H1 (cell line): ENCODE measurements at regions not wholly inside any gene's neighbourhood (a gene's known extent, or its start where the extent isn't known, plus 50 kb on each side); places are given as distances from the start of the nearest gene placed in this dataset.
A peak's percentile ranks its signal among the peaks of the same experiment; 100 is the strongest.

Experiments
- CTCF ChIA-PET: fragments of 300-600 bp; sonication (Branson Sonifier 250); formaldehyde crosslinking; loops from one replicate; lab custom pipeline; 2021; ENCODE audit not compliant: partially characterized antibody; lab: Charles Lee
- POLR2A ChIA-PET: fragments of 300-600 bp; sonication (Branson Sonifier 250); formaldehyde crosslinking; loops from one replicate; lab custom pipeline; 2021; ENCODE audit warnings: inconsistent platforms; ENCODE audit not compliant: partially characterized antibody; lab: Charles Lee
- DNase-seq, 2 experiments: peaks; one replicate each; pipeline versions ENCODE4 v3.0.0 to v3.0.0-alpha.2; 2010 to 2022; ENCODE audit warnings: low spot score in 2 of 2, low read depth in 1 of 2, mixed read lengths in 1 of 2
- FAIRE-seq: peaks from 2 replicates; lab custom pipeline; 2011; peaks lifted over from hg19 to GRCh38; lab: Jason Lieb, UNC
- H2AFZ ChIP-seq: 2 replicates; pipeline ENCODE4 v1.8.1; 2012; ENCODE audit warnings: low read length, inconsistent platforms
- H2AK5ac ChIP-seq: 2 replicates; pipeline ENCODE4 v1.6.1; 2013; ENCODE audit warnings: low read depth, low read length
- H2BK120ac ChIP-seq: replicated peaks from 2 replicates; pipeline ENCODE3; 2013; ENCODE audit warnings: low read depth, low read length, inconsistent platforms
- H2BK12ac ChIP-seq: 2 replicates; pipeline ENCODE4 v1.6.1; 2013; ENCODE audit warnings: low read depth, low read length
- H2BK15ac ChIP-seq: 2 replicates; pipeline ENCODE4 v1.6.1; 2013; ENCODE audit warnings: low read length
- H2BK20ac ChIP-seq: 2 replicates; pipeline ENCODE4 v1.6.1; 2013; ENCODE audit warnings: low read length
- H2BK5ac ChIP-seq: 2 replicates; pipeline ENCODE4 v1.6.1; 2013; ENCODE audit warnings: low read depth, low read length
- H3K14ac ChIP-seq: 2 replicates; pipeline ENCODE4 v1.6.1; 2013; ENCODE audit warnings: inconsistent platforms; ENCODE audit not compliant: insufficient read length
- H3K18ac ChIP-seq: 2 replicates; pipeline ENCODE4 v1.6.1; 2013; ENCODE audit warnings: low read length; ENCODE audit errors: extremely low read depth
- H3K23ac ChIP-seq: 2 replicates; pipeline ENCODE4 v1.6.1; 2013; ENCODE audit warnings: inconsistent platforms; ENCODE audit not compliant: insufficient read length
- H3K23me2 ChIP-seq: 2 replicates; pipeline ENCODE4 v1.6.1; 2013; ENCODE audit warnings: low read depth, low read length
- H3K27ac ChIP-seq: 2 replicates; pipeline ENCODE4 v1.6.1; 2011; ENCODE audit warnings: low read depth, low read length, inconsistent platforms
- H3K27me3 ChIP-seq, 4 experiments: replicated peaks in 1 of 4; 1 replicate in 1 of 4; 2 replicates in 3 of 4; pipeline versions ENCODE4 v1.6.1 to v1.8.1; 2011 to 2013; ENCODE audit warnings: low read length in 3 of 4, mild to moderate bottlenecking in 3 of 4, inconsistent platforms in 2 of 4, mixed read lengths in 2 of 4, moderate library complexity in 1 of 4; ENCODE audit not compliant: control insufficient read depth in 3 of 4, insufficient read depth in 3 of 4; ENCODE audit errors: extremely low read depth in 1 of 4
- H3K36me3 ChIP-seq, 4 experiments: 2 replicates each; pipeline versions ENCODE4 v1.6.1 to v1.8.1; 2011 to 2013; ENCODE audit warnings: mild to moderate bottlenecking in 4 of 4, low read length in 3 of 4, moderate library complexity in 2 of 4, control low read depth in 1 of 4, inconsistent platforms in 1 of 4; ENCODE audit not compliant: insufficient read depth in 4 of 4, control insufficient read depth in 2 of 4
- H3K4ac ChIP-seq: replicated peaks from 2 replicates; pipeline ENCODE3; 2013; ENCODE audit warnings: low read length, low read depth, mixed read lengths, inconsistent platforms; ENCODE audit not compliant: insufficient read length
- H3K4me1 ChIP-seq, 4 experiments: replicated peaks in 1 of 4; 1 replicate in 1 of 4; 2 replicates in 3 of 4; pipeline versions ENCODE4 v1.6.1 to v1.8.1; 2011 to 2013; ENCODE audit warnings: low read length in 3 of 4, inconsistent platforms in 2 of 4, mixed read lengths in 1 of 4; ENCODE audit not compliant: insufficient read depth in 4 of 4, control insufficient read depth in 3 of 4
- H3K4me2 ChIP-seq, 2 experiments: 2 replicates each; pipeline versions ENCODE4 v1.6.1 to v1.8.1; 2011 to 2013; ENCODE audit warnings: low read depth in 2 of 2, low read length in 2 of 2, control low read depth in 1 of 2, inconsistent platforms in 1 of 2, mild to moderate bottlenecking in 1 of 2; ENCODE audit not compliant: insufficient read depth in 1 of 2
- H3K4me3 ChIP-seq, 4 experiments: fragments of 200-600, 300-600 bp in 1 of 4; sonication (generic), shearing (Covaris generic), sonication (Bioruptor Twin) in 1 of 4; 2 replicates each; pipeline versions ENCODE4 v1.5.1 to v1.8.1; 2011 to 2016; ENCODE audit warnings: low read length in 4 of 4, low read depth in 3 of 4, control low read depth in 2 of 4, inconsistent platforms in 2 of 4, mild to moderate bottlenecking in 2 of 4, mixed read lengths in 1 of 4, moderate library complexity in 1 of 4; ENCODE audit not compliant: insufficient read depth in 2 of 4; ENCODE audit errors: extremely low read depth in 1 of 4
- H3K56ac ChIP-seq: replicated peaks from 2 replicates; pipeline ENCODE3; 2013; ENCODE audit warnings: low read depth, mild to moderate bottlenecking, mixed read lengths, low read length, inconsistent platforms; ENCODE audit not compliant: insufficient read length
- H3K79me1 ChIP-seq: 2 replicates; pipeline ENCODE4 v1.6.1; 2013; ENCODE audit warnings: low read depth, low read length, control low read depth
- H3K79me2 ChIP-seq, 2 experiments: 2 replicates each; pipeline versions ENCODE4 v1.6.1 to v1.8.1; 2012 to 2013; ENCODE audit warnings: low read length in 2 of 2, mild to moderate bottlenecking in 2 of 2, inconsistent platforms in 1 of 2; ENCODE audit not compliant: insufficient read depth in 2 of 2, control insufficient read depth in 1 of 2
- H3K9ac ChIP-seq, 4 experiments: replicated peaks in 1 of 4; 1 replicate in 1 of 4; 2 replicates in 3 of 4; pipeline versions ENCODE4 v1.6.1 to v1.8.1; 2011 to 2013; ENCODE audit warnings: low read depth in 3 of 4, low read length in 3 of 4, control low read depth in 2 of 4, mild to moderate bottlenecking in 2 of 4, moderate library complexity in 2 of 4, inconsistent platforms in 1 of 4; ENCODE audit errors: extremely low read depth in 1 of 4
- H3K9me3 ChIP-seq, 2 experiments: 2 replicates each; pipeline versions ENCODE4 v1.6.1 to v1.8.1; 2012 to 2013; ENCODE audit warnings: mild to moderate bottlenecking in 2 of 2, moderate library complexity in 2 of 2, control low read depth in 1 of 2, inconsistent platforms in 1 of 2, low read depth in 1 of 2, low read length in 1 of 2, mixed read lengths in 1 of 2; ENCODE audit not compliant: insufficient read depth in 2 of 2
- H4K20me1 ChIP-seq, 2 experiments: replicated peaks in 1 of 2; 2 replicates each; pipeline versions ENCODE3 to v1.8.1; 2011 to 2013; ENCODE audit warnings: inconsistent platforms in 2 of 2, low read length in 2 of 2, mild to moderate bottlenecking in 1 of 2; ENCODE audit not compliant: insufficient read depth in 2 of 2, control insufficient read depth in 1 of 2
- H4K5ac ChIP-seq: 2 replicates; pipeline ENCODE4 v1.6.1; 2013; ENCODE audit warnings: low read length, low read depth, mixed read lengths, inconsistent platforms; ENCODE audit not compliant: insufficient read length
- H4K8ac ChIP-seq: 2 replicates; pipeline ENCODE4 v1.8.0; 2013; ENCODE audit warnings: mild to moderate bottlenecking, moderate library complexity, low read length, inconsistent platforms; ENCODE audit not compliant: insufficient read depth; ENCODE audit errors: extremely low read depth
- H4K91ac ChIP-seq: replicated peaks from 2 replicates; pipeline ENCODE3; 2013; ENCODE audit warnings: low read length, mixed read lengths, inconsistent platforms; ENCODE audit not compliant: insufficient read length
- SP2 ChIP-seq: IDR thresholded peaks from 2 replicates; pipeline ENCODE4 v1.6.1; 2012; ENCODE audit warnings: mild to moderate bottlenecking, low read length, inconsistent platforms
- WGBS, 2 experiments: shearing (Covaris generic) in 1 of 2; methylation state at CpG; one replicate each; pipeline versions ENCODE4 v1.1.6 to v1.1.7; 2013 to 2015; ENCODE audit warnings: low lambda C conversion rate in 2 of 2, mixed read lengths in 2 of 2, inconsistent platforms in 1 of 2, low coverage in 1 of 2, missing lambda C conversion rate in 1 of 2; ENCODE audit not compliant: insufficient replicate concordance in 2 of 2, insufficient coverage in 1 of 2, insufficient read length in 1 of 2; ENCODE audit errors: extremely low coverage in 1 of 2, missing lambda C conversion rate in 1 of 2; 5-methylcytosine and 5-hydroxymethylcytosine counted together

- H3K23me2 ChIP-seq: no peaks in the 10 kb centered on the region; the same call in 1 of the 2 replicates
- no peaks in the 10 kb centered on the region for H3K27me3 ChIP-seq
- H2AFZ ChIP-seq: no peak overlapping the region
- H4K91ac ChIP-seq: no peak overlapping the region
- 92% methylated on average over 1 of the region's 1 CpG; no CpG with 5 or more reads in 1 of the 2 experiments for WGBS, 2 experiments
- no peak for FAIRE-seq
- H3K27ac ChIP-seq: no peak overlapping the region
- CTCF ChIA-PET: no interaction called here
- DNase-seq: no peak
- no peak overlapping the region for H3K9ac ChIP-seq
- H2BK15ac ChIP-seq: no peak overlapping the region
- no peak overlapping the region for H2BK12ac ChIP-seq
- peak overlapping the region; percentile 28 for H2BK120ac ChIP-seq
- no peaks in the 10 kb centered on the region for H4K20me1 ChIP-seq
- H3K23ac ChIP-seq: no peak overlapping the region
- no peak overlapping the region for H3K4me2 ChIP-seq
- no peak overlapping the region for H3K4me3 ChIP-seq
- H2AK5ac ChIP-seq: no peak overlapping the region
- H2BK5ac ChIP-seq: no peak overlapping the region
- no peak overlapping the region for H4K5ac ChIP-seq
- H3K56ac ChIP-seq: no peak overlapping the region
- no peaks in the 10 kb centered on the region for H3K4me1 ChIP-seq
- no peak overlapping the region for H3K14ac ChIP-seq
- H3K18ac ChIP-seq: no peak overlapping the region
- no peak overlapping the region for H3K4ac ChIP-seq
- no peaks in the 10 kb centered on the region for H3K36me3 ChIP-seq
- H2BK20ac ChIP-seq: no peak overlapping the region
- no peak for TF ChIP-seq SP2
- H3K9me3 ChIP-seq: no peaks in the 10 kb centered on the region
- no peak overlapping the region for H4K8ac ChIP-seq
- H3K79me2 ChIP-seq: no peaks in the 10 kb centered on the region
- POLR2A ChIA-PET: no interaction called here
- no peaks in the 10 kb centered on the region for H3K79me1 ChIP-seq
Measured at GRCh38 chr6:164660781-164661180, 648.6 kb downstream of the C6orf118 start.
